Left lobe of liver (tissue), 2 donors: ENCODE measurements at regions not wholly inside any gene's neighbourhood (a gene's known extent, or its start where the extent isn't known, plus 50 kb on each side); places are given as distances from the start of the nearest gene placed in this dataset.
A peak's percentile ranks its signal among the peaks of the same experiment; 100 is the strongest.

Source experiments
- ATAC-seq: fragments of 200-7000 bp; cut with Tn5 transposase; one replicate; pipeline ENCODE4 v1.9.1; 2020; ENCODE audit warnings: mild to moderate bottlenecking, moderate library complexity
- DNase-seq: peaks from one replicate; pipeline ENCODE4 v3.0.0-alpha.2; 2020; ENCODE audit warnings: low spot score
- donor health status: DM: no; HTN: no; CAD: no; lungs with moderate emphysema.
- donor health status: DM: no; HTN: yes; CAD: no.

DNA sequence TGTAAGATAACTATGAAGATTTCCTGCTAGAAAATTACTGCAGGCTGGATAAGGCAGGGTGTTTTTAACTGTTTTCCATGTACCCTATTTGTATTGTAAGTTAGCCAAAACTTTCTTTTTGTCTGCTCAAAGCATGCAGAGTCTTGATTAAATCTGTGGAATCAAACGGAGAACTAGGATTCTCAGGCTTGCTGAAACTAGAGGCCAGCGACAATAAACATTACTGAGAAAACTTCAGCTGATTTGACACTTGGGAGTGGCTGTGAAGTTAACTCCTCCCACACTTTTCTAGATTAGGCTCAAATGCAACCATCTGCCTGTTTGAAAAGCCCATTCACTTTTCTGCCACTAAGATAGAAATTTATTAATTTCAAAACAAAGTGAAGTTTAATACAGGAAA is 153.2 kb upstream of the FRMD4B start:
- DNase-seq: no peak
- ATAC-seq: no peak

DNA sequence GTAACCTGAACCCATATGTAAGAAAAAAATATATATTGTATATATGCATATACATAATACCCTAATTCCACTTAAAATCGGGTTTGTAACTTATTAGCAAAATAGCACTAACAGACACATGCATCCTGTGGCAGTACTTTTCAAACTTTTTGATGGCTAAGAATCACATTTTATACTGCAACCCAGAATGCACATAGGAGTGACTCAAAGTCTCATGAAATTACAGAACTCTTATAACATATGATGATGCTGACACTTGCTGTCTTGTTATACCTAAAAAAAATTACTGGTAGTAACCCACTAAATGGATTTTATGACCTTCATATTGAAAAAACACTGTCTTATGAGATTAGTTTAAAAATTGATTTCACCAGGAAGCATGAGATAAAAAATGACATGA is 152.4 kb upstream of the FRMD4B start:
- ATAC-seq (no peak), DNase-seq (no peak)

DNA sequence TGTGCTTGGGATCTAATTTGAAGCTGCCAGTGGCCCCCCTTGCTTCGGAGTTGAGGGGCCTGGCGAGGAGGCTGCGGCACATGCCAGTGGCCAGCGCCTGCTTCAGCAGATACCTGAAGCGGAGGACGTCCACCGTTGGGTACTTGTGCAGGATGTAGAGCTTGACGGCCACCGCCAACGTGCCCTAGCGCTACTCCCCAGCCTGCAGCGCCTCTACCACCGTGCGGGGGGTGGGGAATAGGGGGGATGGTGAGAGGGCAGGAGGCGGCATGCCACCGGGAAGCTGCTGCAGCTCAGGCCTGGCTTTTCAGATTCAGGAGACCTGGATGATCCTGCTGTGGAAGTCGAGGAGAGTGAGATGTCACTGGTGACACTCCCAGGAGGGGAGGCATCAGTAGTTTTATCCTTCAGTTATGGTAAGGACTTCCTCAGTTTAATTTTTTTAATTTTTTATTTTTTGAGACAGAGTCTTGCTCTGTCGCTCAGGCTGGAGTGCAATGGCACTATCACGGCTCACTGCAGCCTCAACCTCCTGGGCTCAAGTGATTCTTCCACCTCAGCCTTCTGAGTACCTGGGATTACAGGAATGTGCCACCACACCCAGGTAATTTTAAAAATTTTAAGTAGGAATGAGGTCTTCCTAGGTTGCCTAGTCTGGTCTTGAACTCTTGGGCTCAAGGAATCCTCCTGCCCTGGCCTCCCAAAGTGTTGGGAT is 150.6 kb upstream of the FRMD4B start:
- ATAC-seq (no peak), DNase-seq (no peak)

DNA sequence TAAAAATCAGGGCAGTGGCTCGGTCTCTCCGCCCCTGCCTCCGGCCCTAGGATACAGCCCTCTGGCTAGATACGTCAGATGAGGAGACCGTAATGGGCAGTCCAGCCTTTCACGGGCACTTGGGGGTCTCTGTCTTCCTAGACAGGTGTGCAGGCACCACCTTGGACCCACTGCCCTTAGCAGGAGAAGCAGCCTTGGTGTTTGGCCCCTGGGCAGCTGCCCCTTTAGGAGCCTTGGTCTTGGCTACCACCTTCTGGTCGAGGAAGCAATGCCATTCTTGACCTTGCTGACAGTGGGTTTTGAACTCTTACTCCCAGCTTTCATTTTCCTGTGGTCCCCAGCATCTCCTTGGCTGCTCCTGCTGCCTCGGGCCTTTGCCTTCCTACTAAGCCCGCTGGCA is 149.7 kb upstream of the FRMD4B start:
- ATAC-seq (no peak), DNase-seq (no peak)

DNA sequence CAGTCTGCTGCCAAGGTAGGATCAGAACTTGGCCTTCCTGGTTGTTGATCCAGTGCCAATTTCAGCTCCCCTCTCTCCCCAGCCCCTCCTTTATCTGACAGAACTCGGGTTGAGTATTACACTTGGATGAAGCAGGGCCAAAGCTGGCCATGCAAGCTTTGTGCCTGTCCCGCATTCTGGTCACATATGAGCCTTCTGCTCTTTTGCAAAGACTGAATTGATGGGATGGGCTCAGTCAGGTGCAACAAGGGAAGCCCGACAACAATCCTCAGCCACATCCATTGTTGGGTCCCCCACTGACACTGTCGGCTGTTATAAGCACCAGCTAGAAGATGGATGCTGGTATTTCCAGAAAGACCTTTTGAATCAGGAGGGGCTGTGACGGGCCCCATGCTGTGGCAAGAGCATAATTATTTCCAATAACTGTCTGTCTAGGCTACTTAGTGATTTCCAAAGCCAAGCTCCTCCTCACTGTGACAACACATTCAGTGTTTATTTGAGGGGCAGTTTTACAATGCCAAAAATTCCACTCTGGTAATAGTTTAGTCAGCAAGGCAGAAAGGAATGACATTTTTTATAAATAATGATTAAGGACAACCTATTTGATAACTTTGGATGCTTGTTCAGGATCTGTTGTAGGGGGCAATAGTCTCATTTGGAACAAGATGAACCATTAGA is 146.8 kb upstream of the FRMD4B start:
- ATAC-seq (no peak), DNase-seq (no peak)

DNA sequence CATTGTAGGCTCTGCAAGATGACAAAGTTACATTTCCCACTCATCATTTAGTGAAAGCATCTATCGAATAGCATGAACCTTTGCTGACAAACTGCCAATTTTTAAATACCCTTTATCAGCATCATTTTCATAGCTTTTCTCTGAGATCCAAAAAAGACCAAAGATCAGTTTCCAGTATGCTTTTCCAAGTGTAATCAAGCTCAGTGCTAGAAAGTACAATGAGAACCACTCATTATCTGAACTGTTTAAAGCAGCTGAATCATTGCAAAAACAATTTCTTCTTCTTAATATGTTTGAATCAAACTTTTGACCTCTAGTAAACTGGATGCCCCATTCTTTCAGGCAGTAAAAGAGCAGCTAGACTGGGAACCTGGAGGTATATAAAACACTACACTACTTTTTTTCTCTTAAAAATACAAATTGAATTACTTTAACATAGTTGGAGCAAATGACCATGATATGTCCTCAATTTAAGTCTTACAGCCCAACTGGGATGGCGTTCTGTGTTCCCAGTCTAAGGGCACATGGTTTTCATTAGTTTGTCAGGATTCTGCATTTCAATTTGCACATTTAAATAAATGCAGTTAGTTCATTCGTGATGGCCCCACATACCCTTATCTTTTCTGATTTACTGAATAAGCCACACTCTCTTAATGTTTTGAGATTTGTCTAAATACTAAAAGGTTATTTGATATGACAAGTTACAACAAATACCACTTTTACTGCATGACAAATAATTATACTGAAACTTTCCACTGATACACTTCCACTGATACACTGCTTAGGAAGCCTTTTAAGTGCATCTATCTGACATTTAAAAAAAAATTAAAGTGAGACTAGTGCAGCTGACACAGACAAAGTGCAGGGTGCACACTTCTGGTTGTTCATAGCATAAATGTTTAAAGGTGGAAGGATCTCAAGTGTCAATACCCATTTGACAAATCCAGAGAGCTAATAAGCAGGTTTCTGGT is 146.0 kb upstream of the FRMD4B start:
- ATAC-seq: no peak
- DNase-seq: no peak

DNA sequence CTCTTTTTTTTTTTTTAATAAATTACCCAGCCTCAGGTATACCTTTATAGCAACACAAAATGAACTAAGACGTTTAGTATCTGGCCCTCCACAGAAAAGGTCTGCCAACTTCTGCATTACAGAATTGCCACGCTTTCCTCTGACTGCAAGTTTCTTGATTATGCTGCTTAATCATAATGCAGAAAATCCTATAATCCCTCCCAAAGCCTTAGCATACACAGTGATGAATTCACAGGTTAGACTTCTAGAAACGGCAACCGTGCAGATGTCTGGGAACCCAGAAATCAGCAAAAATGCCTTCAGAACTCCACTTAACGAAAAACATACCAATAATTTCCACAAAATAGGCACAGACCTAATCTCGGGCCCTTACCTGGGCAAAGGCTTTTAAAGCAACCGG is 144.7 kb upstream of the FRMD4B start:
- ATAC-seq: no peak
- no peak for DNase-seq

DNA sequence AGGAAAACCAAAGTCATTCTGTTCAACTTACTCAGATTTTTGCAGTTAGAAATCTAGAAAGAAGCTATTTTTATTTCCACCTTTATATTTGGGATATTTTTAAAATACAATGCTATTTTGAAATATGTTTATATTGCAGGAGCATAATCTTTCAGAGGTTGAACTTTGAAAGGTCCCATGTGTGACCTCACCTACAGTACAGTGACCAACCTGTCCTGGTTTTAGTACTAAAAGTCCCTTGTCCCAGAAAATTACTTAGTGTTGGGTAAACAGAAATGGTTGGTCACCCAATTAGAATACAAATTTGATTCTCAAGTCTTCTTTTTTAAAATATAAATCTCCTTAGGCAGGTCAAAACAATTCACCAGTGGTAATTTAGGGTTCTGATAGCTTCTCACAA is 141.6 kb upstream of the FRMD4B start:
- DNase-seq (no peak), ATAC-seq (peak; percentile 66)

DNA sequence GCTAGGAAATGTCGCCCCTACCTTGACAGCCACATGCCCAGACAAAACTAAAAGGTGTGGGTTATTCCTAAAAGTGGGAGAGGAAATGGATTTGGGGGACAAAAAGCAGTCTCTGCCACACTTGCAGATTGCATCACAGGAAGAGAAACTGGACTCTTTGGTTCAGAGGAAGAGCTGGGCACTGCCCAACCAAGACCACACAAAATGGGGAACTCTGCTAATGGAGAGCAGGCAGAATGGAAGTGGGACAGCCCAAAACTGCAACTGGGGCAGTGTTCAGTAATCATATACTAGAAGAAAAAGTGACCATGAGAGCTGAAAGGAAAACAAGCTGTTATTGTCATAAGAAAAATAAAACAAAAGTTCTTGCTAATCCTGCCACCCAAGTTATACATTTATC is 138.9 kb upstream of the FRMD4B start:
- DNase-seq (no peak), ATAC-seq (no peak)

DNA sequence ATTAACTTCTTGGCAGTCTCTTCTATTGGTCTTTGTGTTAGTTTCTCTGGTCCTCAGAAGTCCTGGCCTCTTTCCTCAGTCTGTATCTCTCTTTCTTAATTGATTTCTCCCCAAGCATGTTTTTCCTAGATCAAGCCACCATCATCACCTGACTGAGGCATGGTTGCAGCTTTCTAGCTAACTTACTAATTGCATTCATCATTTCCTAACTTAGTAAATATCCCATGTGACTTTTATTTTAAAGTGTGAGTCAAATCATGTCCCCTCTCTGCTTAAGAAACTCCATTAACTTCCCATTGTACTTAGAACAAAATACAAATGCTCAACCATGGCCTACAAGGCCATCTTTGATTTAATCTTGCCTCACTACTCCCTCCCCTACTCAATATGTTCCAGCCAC is 135.4 kb upstream of the FRMD4B start:
- ATAC-seq: no peak
- DNase-seq: no peak

DNA sequence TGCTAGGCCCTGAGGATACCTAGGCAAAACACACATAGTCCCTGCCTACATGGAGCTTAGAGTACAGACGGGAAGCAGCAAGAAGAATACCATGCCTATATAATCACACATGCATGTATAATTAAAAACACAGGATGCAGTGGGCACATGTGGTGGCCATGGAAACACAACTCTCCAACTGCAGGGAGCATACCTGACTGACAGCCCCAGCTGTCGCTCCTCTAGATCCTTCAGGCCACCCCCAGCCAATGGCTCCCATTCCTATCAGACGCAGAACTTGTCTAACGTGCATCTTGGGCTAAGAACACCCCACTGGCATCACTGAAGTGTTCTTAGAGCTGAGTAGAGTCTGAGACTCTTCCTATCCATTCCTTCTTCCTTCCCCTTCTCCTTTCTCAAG is 125.5 kb upstream of the FRMD4B start:
- no peak for ATAC-seq

DNA sequence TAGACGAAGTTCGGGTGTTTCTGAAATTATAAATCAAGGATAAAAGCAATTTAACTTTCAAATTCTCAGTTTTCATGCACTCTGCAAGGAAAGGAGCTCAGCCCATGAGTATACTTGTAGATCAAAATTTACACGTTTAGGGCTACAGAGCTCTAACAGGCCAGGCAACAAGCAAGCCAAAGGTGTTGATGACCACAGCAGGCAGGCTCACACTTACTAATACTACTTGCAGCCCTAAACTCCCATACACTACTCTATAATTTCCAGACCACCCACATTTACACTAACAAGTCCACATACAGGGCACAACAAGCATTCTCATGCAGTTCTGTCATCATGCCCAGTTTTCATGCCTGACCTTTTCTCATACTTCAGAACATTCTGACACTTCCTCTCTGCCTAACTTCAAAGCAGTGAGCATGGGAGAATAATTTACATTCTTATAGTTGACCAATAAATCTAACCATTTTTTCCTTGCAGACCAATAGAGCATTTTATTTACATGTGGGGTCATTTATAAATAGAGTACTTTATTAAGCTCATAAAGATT is 124.7 kb upstream of the FRMD4B start:
- ATAC-seq: no peak
- DNase-seq: no peak

More for the DNA sequence above, 125.5 kb upstream of the FRMD4B start:
- DNase-seq: no peak

DNA sequence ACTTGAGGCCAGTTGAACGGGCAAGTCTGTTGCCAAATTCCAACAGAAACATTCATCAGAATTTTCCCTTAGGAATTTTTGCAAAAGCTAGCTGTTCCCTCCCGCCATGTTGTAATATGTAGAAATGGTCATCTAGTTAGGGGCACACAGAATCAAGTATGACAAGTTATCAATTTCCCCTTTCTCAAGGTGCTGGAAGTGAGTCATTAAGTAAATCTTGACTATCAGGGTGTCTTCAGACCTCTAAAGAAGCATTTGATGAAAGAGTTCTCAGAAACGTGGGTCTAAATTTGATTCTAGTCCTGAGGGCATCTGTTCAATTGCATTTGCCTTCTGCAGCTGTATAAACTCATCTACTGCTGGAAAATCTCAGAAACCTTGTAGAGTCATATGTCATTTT is 123.4 kb upstream of the FRMD4B start:
- DNase-seq (no peak), ATAC-seq (no peak)

DNA sequence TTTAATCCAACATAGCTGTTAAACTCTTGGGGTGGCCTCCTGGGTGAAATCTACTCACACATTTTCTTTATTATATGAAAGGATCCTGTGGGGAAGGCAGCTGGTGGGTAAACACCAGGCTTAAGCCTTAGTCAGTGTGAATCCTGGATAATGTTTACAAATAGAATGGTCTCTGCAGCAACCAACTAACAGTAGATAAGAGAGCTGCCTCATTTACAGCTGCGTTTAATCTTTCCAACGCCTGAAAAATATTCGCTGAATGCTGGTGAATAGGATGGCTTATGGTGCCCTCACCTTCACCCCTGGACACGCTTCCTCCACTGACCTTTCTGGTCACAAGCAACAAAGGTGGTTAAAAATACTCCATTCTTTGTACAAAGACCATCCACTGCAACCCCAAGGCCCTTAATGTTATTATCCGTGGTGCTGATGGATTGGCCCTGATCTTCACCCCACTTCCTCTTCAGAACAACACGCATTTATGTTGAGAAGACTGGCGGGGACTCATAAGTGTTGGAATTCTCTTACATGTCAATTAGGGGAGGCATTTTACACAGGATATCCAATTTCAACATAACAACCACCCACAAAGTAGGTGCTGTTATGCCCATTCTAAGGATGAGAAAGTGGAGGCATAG is 120.0 kb upstream of the FRMD4B start:
- ATAC-seq (no peak), DNase-seq (no peak)

DNA sequence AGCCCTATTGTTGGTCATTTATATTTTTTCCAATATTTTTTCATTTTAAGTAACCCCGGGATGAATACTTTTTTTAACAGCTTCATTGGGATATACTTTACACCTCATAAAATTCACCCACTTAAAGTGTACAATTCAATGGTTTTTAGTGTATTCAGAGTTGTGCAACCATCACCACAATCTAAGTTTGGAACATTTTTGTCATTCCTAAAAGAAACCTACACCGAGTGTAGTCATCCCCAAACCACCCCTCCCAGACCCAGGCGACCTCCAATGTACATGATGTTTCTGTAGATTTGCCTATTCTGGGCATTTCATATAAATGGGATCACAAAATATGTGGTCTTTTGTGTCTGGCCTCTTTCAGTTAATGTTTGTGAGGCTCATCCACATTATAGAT is 118.3 kb upstream of the FRMD4B start:
- DNase-seq: no peak
- no peak for ATAC-seq

DNA sequence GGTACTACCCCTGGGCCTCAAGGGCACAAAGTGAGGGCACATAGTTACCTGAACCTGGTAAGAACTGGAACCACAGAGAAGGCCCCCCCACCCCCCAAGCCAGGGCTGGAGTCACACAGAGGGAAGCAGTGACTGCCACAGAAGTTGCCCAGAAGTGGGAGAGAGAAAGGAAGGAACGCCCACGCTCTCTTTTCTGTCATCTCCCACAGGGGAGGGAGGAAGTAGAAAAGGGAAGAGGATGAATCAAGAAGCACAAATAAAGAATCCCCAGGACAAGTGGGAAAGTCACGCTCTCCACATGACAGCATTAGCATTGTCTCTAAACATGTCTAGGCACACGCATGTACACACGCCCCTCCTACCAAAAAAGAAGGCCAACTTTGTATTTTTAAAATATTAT is 114.7 kb upstream of the FRMD4B start:
- ATAC-seq (peak; percentile 48), DNase-seq (no peak)

DNA sequence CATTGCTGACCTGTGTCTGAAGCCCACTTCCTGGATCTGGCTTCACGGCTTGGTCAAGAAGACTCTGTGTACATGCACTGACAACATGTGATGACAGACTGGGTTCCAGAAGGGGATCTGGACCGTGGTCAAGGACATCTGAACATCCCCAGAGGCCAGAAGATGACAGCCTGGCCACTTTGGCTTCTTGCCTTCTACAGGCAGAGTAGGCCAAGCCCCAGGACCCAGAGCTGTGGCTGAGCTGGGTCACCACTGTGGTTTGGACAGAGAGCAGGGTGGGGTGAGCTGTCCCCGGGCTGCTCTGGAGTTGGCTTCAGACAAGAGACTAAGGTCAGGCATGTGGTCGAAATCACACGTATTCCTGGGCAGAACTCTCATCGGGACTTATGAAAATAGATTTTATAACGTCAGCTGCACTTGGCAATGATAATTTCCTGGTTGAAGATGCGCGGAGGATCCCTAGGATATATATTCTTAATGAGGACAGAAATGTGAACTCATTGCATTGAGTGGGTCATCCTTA is 114.1 kb upstream of the FRMD4B start:
- ATAC-seq (peak; percentile 53), DNase-seq (no peak)

DNA sequence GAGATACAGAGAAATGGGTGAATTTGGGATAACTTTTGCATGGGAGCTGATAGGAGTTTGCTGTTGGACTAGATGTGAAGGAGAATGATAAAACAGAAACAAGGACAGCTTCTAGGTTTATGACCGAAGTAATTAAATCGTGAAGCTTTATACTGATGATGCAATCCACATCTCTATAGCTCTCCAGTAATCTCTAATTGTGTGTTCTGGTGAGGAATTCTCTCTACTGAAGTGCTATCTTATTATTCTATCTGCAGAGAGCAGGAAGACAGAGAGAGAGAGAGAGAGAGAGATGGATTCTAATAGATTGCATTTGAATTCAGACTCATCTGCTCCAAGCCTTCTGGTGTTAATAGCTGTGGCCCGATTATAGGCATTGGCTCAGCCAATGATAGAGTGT is 113.5 kb upstream of the FRMD4B start:
- no peak for DNase-seq
- no peak for ATAC-seq

DNA sequence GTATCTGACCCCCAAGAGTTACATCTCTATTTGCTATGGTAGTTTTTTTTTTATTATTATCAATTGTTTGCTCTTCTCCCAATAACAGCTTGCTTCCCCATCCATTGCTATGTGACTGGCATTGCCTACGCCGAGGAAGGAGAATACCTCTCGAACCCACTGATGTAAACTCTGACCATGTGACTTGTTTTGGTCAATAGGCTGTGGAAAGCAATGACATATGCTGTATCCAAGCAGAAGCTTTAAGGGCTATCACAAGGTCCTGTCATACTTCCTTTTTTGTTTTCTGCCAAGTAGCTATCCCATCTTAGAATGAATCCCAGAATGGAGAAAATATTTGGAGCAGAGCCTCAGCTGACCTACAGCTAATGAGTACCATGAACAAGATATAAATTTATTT is 111.0 kb upstream of the FRMD4B start:
- ATAC-seq: no peak

DNA sequence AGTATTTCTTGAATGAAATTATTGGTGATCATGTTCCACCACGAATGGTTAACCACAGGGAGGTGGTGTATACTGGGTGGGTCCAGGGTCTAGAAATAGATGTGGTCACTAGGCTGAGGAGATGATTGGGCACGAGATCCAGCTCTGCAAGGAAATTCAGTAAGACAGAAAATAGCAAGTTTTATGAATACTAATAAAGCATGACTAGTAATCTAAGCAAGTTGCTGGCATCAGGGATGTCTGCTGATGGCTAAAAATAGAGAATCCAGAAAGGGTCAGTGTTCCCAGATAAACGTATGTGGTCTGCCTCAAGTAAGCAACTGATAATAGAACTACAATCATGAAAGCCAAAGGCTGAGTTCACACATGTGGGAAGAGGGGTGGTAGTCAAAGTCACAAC is 108.3 kb upstream of the FRMD4B start:
- no peak for ATAC-seq

More for the DNA sequence above, 111.0 kb upstream of the FRMD4B start:
- no peak for DNase-seq

DNA sequence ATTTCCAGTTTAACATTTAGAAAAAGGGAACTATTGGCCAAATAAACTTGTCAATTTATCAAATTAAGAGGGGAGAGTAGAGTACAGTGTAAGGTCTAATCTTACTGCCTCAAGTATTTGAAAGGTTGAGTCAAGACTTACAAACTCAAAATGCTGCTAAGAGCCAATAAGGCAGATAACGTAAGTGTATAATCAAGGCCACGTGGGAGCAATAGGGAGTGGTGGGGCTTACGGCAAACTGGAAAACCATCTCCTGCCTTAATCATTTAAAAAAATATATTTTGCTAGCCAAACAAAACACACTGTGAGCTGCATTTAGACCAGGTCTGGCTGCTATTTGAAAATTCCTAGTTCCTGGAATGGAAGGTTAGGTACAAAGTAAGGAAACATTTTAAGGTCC is 107.3 kb upstream of the FRMD4B start:
- no peak for ATAC-seq
- DNase-seq: no peak

More for the DNA sequence above, 108.3 kb upstream of the FRMD4B start:
- DNase-seq: no peak
